Activated B cell treated with CpG ODN at 0.5 μM for 24 hours (primary cell): ENCODE measurements at regions not wholly inside any gene's neighbourhood (a gene's known extent, or its start where the extent isn't known, plus 50 kb on each side); places are given as distances from the start of the nearest gene placed in this dataset.

ENCODE experiments used
- ATAC-seq: fragments of 200-7000 bp; cut with Tn5 transposase; one replicate; pipeline ENCODE4 v1.10.0; 2021; ENCODE audit warnings: low read depth, mild to moderate bottlenecking, moderate library complexity
- CTCF ChIA-PET: fragments of 350-600 bp; sonication (Branson Sonifier 250); formaldehyde crosslinking; loops from one replicate; lab custom pipeline; 2021; ENCODE audit warnings: antibody characterized with exemption; lab: Charles Lee
- POLR2A ChIA-PET: fragments of 350-600 bp; sonication (Branson Sonifier 250); formaldehyde crosslinking; loops from one replicate; lab custom pipeline; 2021; ENCODE audit warnings: antibody characterized with exemption; lab: Charles Lee
- DNase-seq: peaks from one replicate; pipeline ENCODE4 v3.0.0; 2022
- H3K27ac Mint-ChIP-seq: one replicate; pipeline ENCODE4 v1.8.0; 2020; ENCODE audit warnings: mixed read lengths
- H3K27me3 Mint-ChIP-seq: one replicate; pipeline ENCODE4 v1.8.0; 2021; ENCODE audit warnings: mixed read lengths
- H3K36me3 Mint-ChIP-seq: one replicate; pipeline ENCODE4 v1.8.0; 2021; ENCODE audit warnings: low read depth, mixed read lengths
- H3K4me1 Mint-ChIP-seq: one replicate; pipeline ENCODE4 v1.8.0; 2021; ENCODE audit warnings: mixed read lengths
- H3K4me3 Mint-ChIP-seq: one replicate; pipeline ENCODE4 v1.8.0; 2020; ENCODE audit warnings: mild to moderate bottlenecking, mixed read lengths
- H3K9me3 Mint-ChIP-seq: one replicate; pipeline ENCODE4 v1.8.0; 2020; ENCODE audit warnings: mixed read lengths
- intact Hi-C: fragments of 100-400 bp; cut with micrococcal nuclease; formaldehyde crosslinking; loops from one replicate; pipeline ENCODE4 v1.15.1; 2024
- TF ChIP-seq, protein P1 (sequence below): fragments of 200-600 bp; IDR thresholded peaks from one replicate; pipeline ENCODE4 v1.8.0; 2022; ENCODE audit warnings: antibody characterized with exemption, mild to moderate bottlenecking

DNA sequence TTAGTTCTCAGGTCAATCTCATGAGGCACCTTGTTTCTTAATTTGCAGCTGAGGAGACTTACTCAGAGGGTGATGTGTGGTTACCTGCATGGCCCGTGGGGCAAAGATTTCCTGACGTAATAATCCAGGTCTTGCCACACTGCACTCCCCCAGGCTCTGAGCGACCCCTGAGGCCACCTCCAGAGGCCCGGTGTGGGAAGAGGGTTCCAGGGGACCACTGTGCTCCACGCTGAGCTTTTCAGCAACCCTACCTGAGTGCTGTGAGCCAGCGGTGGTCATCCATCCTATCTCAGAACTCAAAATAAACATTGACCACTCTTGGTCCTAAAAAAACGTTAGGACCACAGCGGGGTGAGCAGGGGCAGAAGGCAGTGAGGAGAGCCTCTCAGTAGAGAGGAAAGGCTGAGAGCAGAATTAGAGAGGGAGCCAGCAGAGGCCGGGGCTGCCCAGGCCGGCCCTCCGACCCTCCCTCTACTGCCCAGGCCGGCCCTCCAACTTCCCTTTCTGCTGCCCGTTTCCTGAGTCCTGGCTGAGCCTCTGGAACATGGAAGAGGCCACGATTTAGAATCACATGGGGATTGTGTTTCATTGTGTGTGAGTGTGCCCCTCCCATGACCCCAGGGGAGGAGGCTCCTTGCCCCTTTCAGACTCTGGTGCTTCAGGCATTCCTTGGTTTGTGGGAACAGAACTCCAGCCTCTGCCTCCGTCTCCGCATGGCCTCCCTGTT is 188.2 kb upstream of the DIO3 start:
- TF ChIP-seq, protein P1, sequence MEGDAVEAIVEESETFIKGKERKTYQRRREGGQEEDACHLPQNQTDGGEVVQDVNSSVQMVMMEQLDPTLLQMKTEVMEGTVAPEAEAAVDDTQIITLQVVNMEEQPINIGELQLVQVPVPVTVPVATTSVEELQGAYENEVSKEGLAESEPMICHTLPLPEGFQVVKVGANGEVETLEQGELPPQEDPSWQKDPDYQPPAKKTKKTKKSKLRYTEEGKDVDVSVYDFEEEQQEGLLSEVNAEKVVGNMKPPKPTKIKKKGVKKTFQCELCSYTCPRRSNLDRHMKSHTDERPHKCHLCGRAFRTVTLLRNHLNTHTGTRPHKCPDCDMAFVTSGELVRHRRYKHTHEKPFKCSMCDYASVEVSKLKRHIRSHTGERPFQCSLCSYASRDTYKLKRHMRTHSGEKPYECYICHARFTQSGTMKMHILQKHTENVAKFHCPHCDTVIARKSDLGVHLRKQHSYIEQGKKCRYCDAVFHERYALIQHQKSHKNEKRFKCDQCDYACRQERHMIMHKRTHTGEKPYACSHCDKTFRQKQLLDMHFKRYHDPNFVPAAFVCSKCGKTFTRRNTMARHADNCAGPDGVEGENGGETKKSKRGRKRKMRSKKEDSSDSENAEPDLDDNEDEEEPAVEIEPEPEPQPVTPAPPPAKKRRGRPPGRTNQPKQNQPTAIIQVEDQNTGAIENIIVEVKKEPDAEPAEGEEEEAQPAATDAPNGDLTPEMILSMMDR = no peak
- CTCF ChIA-PET = no interaction called here
- peaks cover 8% of the 10 kb centered on the region for H3K27me3 Mint-ChIP-seq
- H3K4me3 Mint-ChIP-seq = no peak overlapping the region
- ATAC-seq (no peak), DNase-seq (no peak)
- H3K36me3 Mint-ChIP-seq = no peaks in the 10 kb centered on the region
- H3K9me3 Mint-ChIP-seq = no peaks in the 10 kb centered on the region
- no peaks in the 10 kb centered on the region for H3K4me1 Mint-ChIP-seq
- no peak overlapping the region for H3K27ac Mint-ChIP-seq
- intact Hi-C loops = no loop called here
- POLR2A ChIA-PET = no interaction called here

DNA sequence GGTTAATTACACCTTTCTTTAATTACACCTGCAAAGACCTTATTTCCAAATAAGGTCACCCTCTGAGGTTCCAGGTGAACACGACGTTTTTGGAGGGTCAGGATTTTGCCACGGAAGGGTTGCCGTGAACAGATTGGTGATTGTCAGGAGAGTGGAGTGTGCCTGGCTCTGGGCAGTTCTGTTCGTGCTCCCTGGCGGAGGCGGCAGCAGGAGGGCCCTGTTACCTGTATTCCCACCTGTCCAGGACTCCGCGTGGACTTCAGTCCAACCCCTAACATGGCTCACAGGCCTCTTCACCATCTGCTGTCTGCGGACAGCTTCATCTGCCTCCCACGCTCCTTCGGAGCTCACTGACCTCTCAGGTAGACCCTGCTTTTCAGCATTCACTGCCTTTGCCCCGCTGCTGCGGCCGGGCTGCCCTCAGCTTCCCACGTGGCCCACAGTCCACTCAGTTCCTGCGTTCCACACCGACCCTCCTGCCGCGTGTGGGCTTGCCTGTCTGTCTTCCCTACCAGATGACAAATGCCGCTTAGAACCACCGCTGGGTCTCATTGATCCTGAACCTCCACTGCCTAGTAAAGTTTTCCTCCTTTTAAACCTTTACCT is 187.5 kb upstream of the DIO3 start:
- ATAC-seq (no peak), DNase-seq (no peak)
- Mint-ChIP-seq H3K27me3 (peaks cover 8% of the 10 kb centered on the region), H3K4me3 (no peak overlapping the region), H3K4me1 (no peaks in the 10 kb centered on the region), H3K36me3 (no peaks in the 10 kb centered on the region), H3K9me3 (no peaks in the 10 kb centered on the region), H3K27ac (no peak overlapping the region)
- intact Hi-C loops = no loop called here
- POLR2A ChIA-PET = no interaction called here
- CTCF ChIA-PET = no interaction called here
- TF ChIP-seq, protein P1 = no peak

- no peak for ATAC-seq
- CTCF ChIA-PET = no interaction called here
- TF ChIP-seq, protein P1 = no peak
- no peak for DNase-seq
- no peaks in the 10 kb centered on the region for H3K9me3 Mint-ChIP-seq
- H3K4me1 Mint-ChIP-seq = no peaks in the 10 kb centered on the region
- H3K36me3 Mint-ChIP-seq = no peaks in the 10 kb centered on the region
- POLR2A ChIA-PET = no interaction called here
- no peak overlapping the region for H3K4me3 Mint-ChIP-seq
- no peak overlapping the region for H3K27ac Mint-ChIP-seq
- peaks cover 8% of the 10 kb centered on the region for H3K27me3 Mint-ChIP-seq
- intact Hi-C loops = no loop called here
These were observed 186.6 kb upstream of the DIO3 start for GRCh38 chr14:101374373-101375338.

GRCh38 chr14:101377069-101377468 is 184.2 kb upstream of the DIO3 start:
- Mint-ChIP-seq H3K4me1 (no peaks in the 10 kb centered on the region), H3K27ac (no peak overlapping the region), H3K27me3 (peaks cover 8% of the 10 kb centered on the region), H3K9me3 (peaks cover 2% of the 10 kb centered on the region), H3K36me3 (no peaks in the 10 kb centered on the region), H3K4me3 (no peak overlapping the region)
- ChIA-PET POLR2A (no interaction called here), CTCF (no interaction called here)
- no peak for ATAC-seq
- DNase-seq = no peak
- TF ChIP-seq, protein P1 = no peak
- intact Hi-C loops = no loop called here

GRCh38 chr14:101379842-101380241 is 181.5 kb upstream of the DIO3 start:
- no peak overlapping the region for H3K4me3 Mint-ChIP-seq
- H3K27ac Mint-ChIP-seq = no peak overlapping the region

More at GRCh38 chr14:101379842-101380241, 181.5 kb upstream of the DIO3 start:
- H3K27me3 Mint-ChIP-seq = peaks cover 3% of the 10 kb centered on the region
- TF ChIP-seq, protein P1 = no peak
- intact Hi-C loops = no loop called here
- DNase-seq (no peak), ATAC-seq (no peak)
- POLR2A ChIA-PET = no interaction called here
- CTCF ChIA-PET = no interaction called here
- peaks cover 15% of the 10 kb centered on the region for H3K9me3 Mint-ChIP-seq
- H3K4me1 Mint-ChIP-seq = no peaks in the 10 kb centered on the region
- H3K36me3 Mint-ChIP-seq = no peaks in the 10 kb centered on the region
